GM19372 (cell line): ENCODE measurements at regions not wholly inside any gene's neighbourhood (a gene's known extent, or its start where the extent isn't known, plus 50 kb on each side); places are given as distances from the start of the nearest gene placed in this dataset.

Source experiments
- ATAC-seq: cut with Tn5 transposase; IDR thresholded peaks from one replicate; pipeline ENCODE4 v1.9.1; 2021; ENCODE audit warnings: mild to moderate bottlenecking, low read depth, moderate library complexity; ENCODE audit not compliant: unreplicated experiment

- no peak for ATAC-seq
Observed at GRCh38 chr1:65486613-65487012, 66.1 kb downstream of the LEPR start.

- no peak for ATAC-seq
Observed at GRCh38 chr1:65489481-65489880, 69.0 kb downstream of the LEPR start.

- no peak for ATAC-seq
Observed at GRCh38 chr1:65490231-65491009, 70.0 kb downstream of the LEPR start.

GRCh38 chr1:65491472-65491871, 71.0 kb downstream of the LEPR start:
- ATAC-seq: no peak

GRCh38 chr1:65493802-65494201, 73.3 kb downstream of the LEPR start:
- no peak for ATAC-seq

GRCh38 chr1:65494671-65495070, 74.2 kb downstream of the LEPR start:
- no peak for ATAC-seq

GRCh38 chr1:65495137-65495536, 74.7 kb downstream of the LEPR start:
- ATAC-seq: no peak

GRCh38 chr1:65497256-65497830, 76.9 kb downstream of the LEPR start:
- no peak for ATAC-seq

- no peak for ATAC-seq
Observed at GRCh38 chr1:65503427-65503826, 83.0 kb downstream of the LEPR start.

- ATAC-seq: no peak
Observed at GRCh38 chr1:65504263-65504662, 83.8 kb downstream of the LEPR start.

- ATAC-seq: no peak
Observed at GRCh38 chr1:65505547-65506300, 85.3 kb downstream of the LEPR start.

GRCh38 chr1:65508051-65508450, 87.6 kb downstream of the LEPR start:
- ATAC-seq: no peak

- no peak for ATAC-seq
Observed at GRCh38 chr1:65509912-65510680, 89.6 kb downstream of the LEPR start.

GRCh38 chr1:65510961-65511360, 90.5 kb downstream of the LEPR start:
- no peak for ATAC-seq

GRCh38 chr1:65512383-65512782, 91.9 kb downstream of the LEPR start:
- ATAC-seq: no peak

GRCh38 chr1:65512967-65513780, 92.7 kb downstream of the LEPR start:
- ATAC-seq: no peak

- ATAC-seq: no peak
Observed at GRCh38 chr1:65514041-65514440, 93.6 kb downstream of the LEPR start.

GRCh38 chr1:65524931-65525265, 104.4 kb downstream of the LEPR start:
- no peak for ATAC-seq

GRCh38 chr1:65525266-65526048, 105.0 kb downstream of the LEPR start:
- no peak for ATAC-seq
